HG03342 (cell line): ENCODE measurements at regions not wholly inside any gene's neighbourhood (a gene's known extent, or its start where the extent isn't known, plus 50 kb on each side); places are given as distances from the start of the nearest gene placed in this dataset.
A peak's percentile ranks its signal among the peaks of the same experiment; 100 is the strongest.

Source experiments
- ATAC-seq: cut with Tn5 transposase; IDR thresholded peaks from one replicate; pipeline ENCODE4 v1.9.1; 2021; ENCODE audit warnings: mild to moderate bottlenecking, moderate library complexity; ENCODE audit not compliant: unreplicated experiment

DNA sequence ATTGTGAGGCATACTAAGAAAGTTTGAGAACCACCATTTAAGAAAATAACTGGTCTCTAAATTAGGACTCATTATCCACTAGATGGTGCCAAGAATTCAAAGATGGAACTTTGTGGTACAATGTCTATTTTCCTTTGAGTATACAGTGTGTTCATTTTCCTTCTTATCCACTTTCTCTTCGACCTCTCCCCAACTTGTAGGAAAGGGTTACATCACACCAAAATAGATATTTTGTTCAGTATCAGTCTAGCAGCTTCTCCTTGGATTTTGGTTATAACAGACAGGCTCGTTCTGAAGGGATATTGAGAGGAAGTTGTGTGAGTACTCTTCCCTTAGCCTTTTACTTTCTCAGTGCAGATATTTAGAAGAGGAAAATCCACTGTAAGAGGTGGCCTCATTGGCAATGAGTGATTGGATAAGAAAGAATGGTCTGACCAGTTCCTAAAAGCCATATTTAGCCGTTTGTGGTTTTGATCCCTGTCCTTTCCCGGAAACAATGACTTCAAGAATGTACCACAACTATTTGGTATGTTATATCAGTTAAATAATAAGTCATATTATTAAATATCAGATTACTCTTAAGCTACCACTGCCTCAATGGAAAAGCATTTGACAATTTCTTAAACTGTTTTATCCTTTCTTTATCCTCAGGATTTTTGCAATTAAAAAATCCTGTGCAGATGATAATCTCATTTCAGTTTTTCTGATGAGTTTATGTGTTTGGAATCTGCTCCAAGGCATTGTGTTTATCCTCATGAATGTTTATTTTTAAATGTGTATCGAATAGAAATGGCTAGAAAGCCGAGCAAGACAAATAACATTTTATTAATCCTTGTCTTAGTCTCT is 69.0 kb upstream of the GRAMD2B start:
- ATAC-seq: peak; percentile 21

DNA sequence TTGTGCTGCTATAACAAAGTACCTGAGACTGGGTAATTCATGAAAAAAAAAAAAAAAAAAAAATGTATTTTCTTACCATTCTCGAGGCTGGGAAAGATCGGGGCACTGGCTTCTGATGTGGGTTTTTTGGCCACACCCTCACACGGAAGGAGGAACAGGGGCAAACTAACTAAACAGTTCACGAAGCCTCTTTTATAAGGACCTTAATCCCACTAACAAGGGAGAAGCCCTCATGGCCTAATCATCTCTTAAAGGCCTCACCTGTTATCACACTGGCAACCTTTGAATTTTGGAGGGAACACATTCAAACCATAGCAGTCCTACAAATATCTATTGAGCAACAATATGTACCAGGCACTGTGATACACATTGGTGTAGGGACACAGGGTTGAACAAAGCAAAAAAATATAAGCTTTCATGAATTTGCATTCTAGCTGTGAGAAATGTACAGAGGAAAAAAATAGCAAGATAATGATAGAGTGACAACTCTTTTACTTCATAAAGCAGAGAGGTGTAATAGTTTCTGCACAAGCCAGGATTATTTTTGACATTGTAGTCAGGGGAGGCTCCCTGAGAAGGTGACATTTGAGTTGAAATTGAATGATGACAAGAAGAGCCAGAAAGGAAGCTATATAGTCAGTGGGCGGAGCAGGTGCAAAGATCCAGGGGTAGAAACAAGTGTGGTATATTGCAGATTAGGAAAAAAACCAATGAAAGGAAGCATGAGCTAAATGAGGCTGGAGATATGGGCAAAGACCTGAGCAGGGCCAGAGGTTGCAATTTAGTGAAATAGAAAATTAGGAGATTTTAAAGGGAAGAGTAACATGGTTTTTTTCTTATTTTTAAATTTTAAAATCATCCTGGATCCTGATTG is 68.1 kb upstream of the GRAMD2B start:
- no peak for ATAC-seq

DNA sequence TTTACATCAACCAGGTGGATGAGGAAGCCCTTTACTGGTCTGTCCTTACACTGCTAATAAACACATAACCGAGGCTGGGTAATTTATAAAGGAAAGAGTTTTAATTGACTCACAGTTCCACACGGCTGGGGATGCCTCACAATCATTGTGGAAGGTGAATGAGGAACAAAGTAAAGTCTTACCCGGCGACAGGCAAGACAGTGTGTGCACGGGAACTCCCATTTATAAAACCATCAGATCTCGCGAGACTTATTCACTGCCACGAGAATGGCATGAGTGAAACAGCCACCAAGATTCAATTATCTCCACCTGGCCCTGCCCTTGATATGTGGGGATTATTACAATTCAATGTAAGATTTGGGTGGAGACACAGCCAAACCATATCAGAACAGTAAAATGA is 67.3 kb upstream of the GRAMD2B start:
- peak; percentile 39 for ATAC-seq

DNA sequence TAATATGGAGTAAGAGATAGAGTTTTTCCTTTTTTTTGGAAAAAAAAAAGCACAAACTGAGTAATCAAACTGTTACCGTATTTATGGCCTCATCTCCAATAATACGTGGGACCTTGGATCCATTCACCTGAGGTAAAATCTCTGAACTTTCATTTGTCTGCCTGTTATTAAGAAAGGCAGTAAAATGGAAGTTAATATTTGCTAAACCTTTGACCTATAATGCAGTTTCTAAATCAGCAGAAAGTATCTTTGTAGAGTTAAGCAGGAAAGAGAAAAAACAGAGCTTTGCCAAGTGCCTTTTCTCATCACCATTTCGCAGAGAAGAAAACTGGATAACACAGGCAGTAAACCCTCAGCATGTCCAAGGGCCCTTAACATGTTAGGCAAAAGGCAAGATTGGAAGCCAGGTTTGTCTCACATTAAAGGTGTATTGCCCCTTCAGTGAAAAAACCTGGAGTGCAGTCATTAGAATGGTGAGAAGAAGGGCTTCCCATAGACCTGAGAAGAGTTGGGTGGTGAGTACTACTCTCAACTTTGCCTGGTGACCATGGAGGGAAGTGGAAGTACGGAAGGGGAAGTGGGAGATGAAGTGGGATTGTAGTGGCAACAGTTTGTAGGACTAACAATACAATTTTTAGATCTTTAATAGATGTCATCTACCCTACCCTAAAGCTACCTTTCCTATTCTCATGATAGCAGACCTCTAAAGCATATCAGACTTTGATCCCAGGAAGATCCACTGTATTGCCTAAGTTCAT is 65.4 kb upstream of the GRAMD2B start:
- no peak for ATAC-seq

DNA sequence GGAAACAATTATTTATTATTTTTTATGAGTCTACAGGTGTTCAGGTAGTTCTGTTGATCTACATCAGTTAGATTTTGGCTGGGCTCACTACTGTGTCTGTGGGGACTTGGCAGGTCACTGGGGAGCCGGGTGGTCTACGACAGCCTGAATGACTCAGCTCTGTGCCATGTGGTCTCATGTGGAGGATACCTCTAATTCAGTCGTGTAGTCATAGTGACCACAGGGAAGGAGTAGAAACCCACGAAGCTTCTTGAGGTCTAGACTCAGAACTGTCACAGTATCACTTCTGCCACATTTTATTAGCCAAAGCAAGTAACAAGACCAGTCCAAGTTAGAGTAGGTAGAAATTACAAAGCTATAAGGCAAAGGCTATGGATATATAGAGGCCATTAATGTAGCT is 64.7 kb upstream of the GRAMD2B start:
- peak; percentile 92 for ATAC-seq

DNA sequence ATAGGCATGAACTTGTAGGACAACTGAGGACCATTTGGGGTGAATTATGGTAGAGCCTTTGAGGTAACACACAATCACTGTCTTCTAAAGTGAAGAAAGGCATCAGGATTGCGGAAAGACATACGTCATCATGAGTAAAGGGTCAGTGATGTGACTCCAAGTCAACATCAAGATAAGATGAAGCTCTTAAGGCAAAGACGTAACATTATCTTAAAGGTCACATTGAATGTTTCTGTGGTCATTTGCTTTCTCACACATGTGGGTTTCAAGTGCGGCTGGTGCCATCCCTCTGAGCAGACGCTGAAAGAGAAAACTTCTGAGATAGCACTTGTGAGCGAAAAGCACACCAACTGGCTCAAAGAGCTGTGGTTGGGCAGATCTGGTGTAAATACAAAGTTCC is 63.3 kb upstream of the GRAMD2B start:
- ATAC-seq: no peak

DNA sequence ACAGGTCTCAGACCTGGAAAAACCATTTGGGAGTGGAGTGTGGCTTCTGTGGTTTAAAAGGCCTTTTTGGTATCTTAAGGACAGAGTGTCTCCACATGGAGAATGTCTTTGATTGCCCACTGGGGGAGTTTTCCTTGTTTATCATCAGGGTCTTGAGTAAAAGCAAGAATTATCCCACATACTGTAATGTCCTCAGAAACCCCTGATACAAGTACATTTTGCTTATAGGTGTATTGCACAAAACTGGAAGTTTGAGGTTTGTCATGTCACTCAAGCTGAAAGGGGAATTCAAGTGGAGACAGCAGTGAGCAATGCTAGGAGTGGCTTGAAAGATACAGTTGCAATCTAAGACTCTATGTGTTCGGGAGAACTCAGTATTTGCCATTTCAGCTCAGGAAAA is 62.7 kb upstream of the GRAMD2B start:
- ATAC-seq: no peak

DNA sequence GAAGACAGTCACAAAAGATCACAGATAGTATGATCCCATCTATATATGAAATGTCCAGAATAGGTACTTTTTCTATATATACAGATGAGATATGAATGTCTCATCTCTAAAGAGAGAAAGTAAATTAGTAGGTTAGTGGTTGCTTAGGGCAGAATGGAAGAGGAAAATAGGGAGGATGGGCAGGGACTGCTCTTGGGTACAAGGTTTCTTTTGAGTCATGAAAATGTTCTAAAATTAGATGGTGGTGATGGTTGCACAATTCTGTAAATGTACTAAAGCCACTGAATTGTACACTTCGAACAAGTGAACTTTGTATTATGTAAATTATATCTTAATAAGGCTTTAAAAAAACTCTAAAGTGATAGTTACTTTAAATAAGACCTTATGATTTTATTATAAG is 59.6 kb upstream of the GRAMD2B start:
- no peak for ATAC-seq

DNA sequence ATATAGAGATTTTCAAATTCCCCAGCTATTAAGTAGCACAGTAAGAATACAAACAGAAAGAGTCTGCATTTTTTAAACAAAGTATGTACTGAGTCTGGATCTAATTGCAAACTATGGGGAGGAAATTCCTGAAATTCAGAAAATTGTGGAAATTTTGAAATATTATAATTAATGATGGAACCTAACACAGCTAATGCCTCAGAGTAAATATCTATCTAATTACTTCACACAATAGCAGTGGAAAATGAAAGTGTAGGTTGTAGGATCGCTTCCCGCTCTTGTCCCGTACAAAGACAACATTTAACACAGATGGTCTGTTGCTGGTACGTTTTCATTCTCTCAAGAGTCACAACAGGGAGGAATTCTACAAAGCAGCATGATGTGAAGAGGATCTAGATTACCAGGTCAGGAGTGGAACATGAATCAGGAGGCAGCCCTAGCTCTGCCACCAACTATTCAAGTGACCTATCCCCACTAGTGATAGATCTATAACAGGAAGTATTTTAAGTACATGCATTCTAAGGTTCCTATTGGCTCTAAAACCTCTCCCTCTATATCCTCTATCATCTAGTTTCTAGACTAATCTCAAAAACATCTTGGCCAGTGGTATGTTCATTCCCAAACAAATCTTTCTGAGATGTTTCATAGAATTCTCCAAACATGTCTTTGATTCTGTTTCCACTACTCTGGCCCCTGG is 58.9 kb upstream of the GRAMD2B start:
- no peak for ATAC-seq

DNA sequence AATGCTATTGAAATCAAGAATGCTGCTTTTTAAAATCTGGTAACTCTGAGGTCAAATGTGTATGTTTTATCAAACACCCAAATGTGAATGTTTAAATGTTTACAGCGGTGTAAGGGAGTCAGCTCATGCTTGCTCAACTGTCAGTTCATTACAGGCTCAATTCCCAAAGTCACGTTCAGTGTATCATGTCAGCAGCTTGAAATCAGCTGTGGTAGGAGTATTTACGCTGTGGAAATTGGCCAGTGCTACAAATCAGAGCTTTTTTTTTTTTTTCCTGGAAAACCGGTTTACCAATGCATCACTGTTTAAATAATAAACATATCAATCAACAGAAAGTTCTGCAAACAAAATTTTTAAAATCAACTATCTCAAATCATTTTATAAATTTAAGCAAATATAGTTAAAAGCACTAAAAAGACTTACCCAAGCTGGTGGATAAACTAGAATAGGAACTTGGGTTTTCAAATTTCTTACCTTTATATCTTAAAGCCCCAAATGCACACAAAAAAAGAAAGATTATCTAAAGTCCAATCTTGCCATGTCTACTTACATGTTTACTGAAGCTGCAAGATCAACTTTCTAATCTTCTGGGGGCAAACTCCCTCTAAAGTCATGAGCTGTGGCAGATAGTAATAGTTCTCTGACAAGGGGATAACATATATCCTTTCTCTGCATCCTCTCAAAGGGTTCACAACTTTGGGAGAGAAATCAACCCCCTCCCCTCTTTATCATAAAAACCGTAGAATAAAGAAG is 57.6 kb upstream of the GRAMD2B start:
- no peak for ATAC-seq

DNA sequence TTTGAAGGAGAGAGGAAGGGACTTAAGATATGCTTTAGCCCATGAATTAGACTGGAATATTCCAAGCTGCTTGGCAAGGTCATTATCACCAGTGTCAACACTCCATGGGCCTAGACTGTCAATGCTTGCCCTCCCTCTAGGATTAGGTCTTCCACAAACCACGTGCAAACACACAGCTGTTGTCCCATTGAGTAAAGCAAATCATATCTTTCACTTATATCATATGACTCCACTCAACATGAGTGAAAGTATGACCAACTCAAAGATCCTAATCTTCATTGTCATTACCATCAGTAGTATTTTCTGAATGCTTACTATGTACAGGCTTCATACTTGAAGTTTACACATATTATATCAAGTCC is 57.0 kb upstream of the GRAMD2B start:
- ATAC-seq: no peak

DNA sequence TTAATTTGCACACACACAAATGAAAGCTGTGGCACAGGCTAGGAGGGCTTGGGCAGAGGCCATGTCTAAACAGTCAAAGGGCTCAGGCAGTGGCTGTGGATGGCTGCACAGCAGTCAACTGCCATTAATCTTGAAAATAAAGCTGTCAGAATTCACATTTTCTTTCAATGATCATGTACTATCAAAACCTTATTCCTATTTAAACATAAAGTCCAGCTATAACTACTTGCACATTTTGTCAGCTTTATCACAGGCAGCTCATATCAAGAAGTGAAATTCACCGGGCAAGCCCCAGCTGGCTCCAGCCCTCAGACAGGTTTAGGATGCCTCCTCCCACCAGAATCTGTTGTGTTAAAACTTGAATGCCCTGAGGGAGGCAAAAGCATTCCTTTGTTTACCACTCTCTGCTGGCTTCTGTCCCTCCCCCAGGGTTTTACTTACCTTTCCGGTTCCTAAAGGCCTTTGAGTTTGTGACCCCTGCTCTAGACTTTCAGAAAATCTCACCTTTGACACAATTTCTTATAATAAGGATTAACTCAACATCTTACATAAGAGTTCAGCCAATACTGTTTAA is 54.9 kb upstream of the GRAMD2B start:
- no peak for ATAC-seq

DNA sequence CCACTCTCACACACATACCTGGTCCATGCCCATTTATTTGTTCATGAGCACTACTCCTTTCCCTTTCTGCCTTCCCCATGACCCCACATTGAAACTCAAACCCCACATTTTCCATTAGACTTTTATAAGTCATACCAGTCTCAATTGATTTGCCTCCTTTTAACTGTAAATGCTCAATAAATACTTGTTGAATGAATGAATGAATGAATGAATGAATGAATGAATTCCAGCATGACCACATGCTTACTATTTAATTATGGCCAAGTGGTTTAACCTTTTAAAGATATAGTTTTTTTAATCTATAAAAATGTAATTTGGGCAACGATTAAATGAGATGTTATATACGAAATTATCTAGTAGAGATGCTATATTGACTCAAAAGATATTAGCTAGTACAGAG is 54.1 kb upstream of the GRAMD2B start:
- ATAC-seq: no peak

DNA sequence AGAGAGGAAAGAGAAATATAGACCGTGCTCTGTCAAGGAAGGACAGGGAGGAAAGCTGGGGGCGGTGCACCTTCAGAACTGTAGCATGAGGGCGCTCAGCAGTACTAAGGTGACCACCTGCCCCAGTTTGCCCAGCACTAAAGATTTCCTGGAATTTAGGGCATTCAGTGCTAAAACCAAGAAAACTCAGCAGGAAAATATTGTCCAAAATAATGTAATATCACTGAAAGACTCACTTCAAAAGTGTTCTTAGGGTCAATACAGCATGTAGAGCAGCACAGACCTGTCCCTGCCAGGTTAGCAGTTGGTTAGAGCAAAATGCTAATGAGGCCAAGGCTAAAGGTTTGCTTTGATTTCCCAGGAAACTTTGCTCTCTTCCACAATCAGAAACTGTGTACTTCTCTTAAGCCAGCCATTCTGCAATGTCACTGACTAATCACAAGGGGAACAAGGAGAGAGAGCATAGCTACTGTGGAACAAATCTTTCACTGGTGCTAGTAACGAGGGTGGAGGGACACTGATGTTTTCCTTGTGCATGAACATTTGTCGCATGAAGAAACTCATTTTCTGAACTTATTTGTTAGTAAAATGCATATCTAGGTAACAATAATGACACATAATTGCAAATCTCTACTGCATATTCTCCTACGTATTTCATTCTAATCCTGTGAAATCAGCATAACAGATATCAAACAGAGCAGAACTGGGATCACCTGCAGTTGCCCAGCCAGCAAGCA is 53.0 kb upstream of the GRAMD2B start:
- no peak for ATAC-seq

DNA sequence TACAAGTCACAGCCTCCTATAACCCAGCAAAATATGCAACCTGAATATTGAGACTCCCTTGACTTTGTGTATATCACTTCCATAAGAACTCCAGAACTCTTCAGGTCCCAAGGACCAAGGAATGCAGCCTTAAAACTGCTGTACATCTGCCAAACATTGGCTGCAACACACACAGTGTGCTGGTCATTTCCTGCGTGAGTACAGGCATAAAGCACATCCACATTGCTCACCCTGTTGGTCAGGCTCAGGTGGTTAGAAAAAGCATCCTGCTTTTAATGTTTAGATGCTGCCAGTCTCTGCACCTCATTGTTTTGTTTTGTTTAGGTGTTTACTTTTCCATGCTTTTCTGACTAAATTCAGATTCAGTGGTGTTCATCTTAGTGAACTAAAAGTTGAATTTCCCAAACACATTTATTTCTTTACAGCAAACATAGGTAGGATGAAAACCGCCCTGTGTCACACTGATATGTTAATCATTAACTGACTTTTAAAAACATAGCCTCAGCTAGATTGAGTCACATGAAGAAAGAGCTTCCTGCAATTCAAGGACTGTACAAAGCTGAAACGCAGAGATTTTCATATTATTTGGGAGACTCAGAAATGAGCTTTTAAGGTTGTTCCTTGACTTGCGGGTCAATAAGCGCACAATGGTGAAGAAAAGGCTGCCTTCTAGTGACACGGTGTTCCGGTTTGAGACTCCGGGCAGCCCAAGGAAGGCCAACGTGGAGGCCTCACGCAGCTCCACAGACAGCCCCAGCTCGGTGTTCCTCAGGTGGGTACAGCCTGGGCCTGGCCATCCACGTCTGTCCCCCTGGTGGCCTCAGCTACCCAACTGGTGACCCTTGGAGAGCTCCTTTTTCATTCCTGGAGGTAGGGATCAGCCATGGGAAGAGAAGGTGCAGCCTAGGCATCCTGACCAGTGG is 52.2 kb upstream of the GRAMD2B start:
- no peak for ATAC-seq

DNA sequence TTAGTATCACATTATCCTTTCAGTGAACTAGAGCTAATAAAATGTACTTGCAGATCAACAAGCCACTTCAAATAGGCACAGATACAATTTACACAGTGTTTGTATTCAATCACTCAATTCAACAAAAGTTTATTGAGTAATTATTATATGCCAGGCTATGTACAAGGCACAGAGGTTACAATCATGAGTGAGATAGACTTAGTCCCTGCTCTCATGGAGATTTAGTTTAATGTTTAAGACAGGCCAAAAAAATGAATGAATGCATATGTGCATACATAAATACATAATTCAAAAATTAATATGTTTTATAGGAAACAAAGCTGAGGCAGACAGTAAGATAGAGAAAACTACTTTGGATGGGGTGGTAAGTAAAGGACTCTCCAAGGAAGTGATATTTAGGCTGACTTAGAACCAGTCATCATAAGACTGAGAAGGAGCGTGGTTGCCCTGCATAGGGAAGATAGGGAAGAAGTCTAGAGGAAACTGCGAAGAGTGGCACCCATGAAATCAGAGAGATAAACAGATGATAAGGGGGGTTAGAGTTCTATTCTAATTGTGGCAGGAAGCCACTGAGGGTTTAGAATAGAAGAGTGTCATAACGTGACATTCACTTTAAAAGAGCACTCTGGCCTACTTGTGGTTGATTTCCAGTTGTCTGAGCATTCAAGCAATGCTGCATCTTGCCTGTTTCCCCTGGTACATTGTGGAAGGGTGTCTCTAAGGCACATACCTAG is 49.7 kb upstream of the GRAMD2B start:
- no peak for ATAC-seq
